GM12878 (cell line): ENCODE measurements at regions not wholly inside any gene's neighbourhood (a gene's known extent, or its start where the extent isn't known, plus 50 kb on each side); places are given as distances from the start of the nearest gene placed in this dataset.

Source experiments
- ATAC-seq: fragments of 200-7000 bp; cut with Tn5 transposase; 3 replicates; pipeline ENCODE4 v1.9.1; 2020; ENCODE audit warnings: mild to moderate bottlenecking, moderate library complexity
- BruUV-seq: library from RNA; stranded (reverse); fragments of 400-500 nt; replicated peaks from 2 replicates; lab custom pipeline; 2021; lab: Mats Ljungman, UMichigan
- CTCF ChIA-PET: fragments of 300-600 bp; sonication (Branson Sonifier 250); formaldehyde crosslinking; extraction: SDS; loops from one replicate; lab custom pipeline; 2021; ENCODE audit warnings: inconsistent platforms; lab: Yijun Ruan, JAX
- POLR2A ChIA-PET: fragments of 350-600 bp; formaldehyde crosslinking; extraction: SDS; loops from one replicate; lab custom pipeline; 2021; ENCODE audit warnings: inconsistent platforms; lab: Charles Lee
- RAD21 ChIA-PET: fragments of 300-600 bp; sonication (Branson Sonifier 250); formaldehyde crosslinking; loops from one replicate; lab custom pipeline; 2023; ENCODE audit warnings: antibody characterized with exemption; ENCODE audit not compliant: unreplicated experiment; lab: Charles Lee
- SMC1A ChIA-PET: fragments of 300-600 bp; sonication (Branson Sonifier 250); formaldehyde crosslinking; loops from one replicate; lab custom pipeline; 2023; ENCODE audit not compliant: unreplicated experiment, uncharacterized antibody; lab: Charles Lee
- DNase-seq: peaks from one replicate; pipeline ENCODE4 v3.0.0-alpha.2; 2011; ENCODE audit warnings: low read depth, low spot score
- FAIRE-seq: peaks from 3 replicates; lab custom pipeline; 2011; peaks lifted over from hg19 to GRCh38; lab: Jason Lieb, UNC
- H2AFZ ChIP-seq: 2 replicates; pipeline ENCODE4 v1.6.0; 2011; ENCODE audit warnings: low read depth, low read length, control low read depth; ENCODE audit not compliant: control insufficient read depth
- H3K27ac ChIP-seq: 2 replicates; pipeline ENCODE4 v1.5.1; 2011; ENCODE audit warnings: control low read depth; ENCODE audit not compliant: control insufficient read depth, insufficient read depth
- H3K27me3 ChIP-seq, 2 experiments: replicated peaks in 1 of 2; 2 replicates each; pipeline versions ENCODE4 v1.6.0 to v1.6.1; 2011; ENCODE audit warnings: low read length in 1 of 2; ENCODE audit not compliant: control insufficient read depth in 2 of 2, insufficient read depth in 2 of 2
- H3K36me3 ChIP-seq, 2 experiments: 2 replicates each; pipeline ENCODE4 v1.5.1; 2011; ENCODE audit warnings: low read length in 1 of 2; ENCODE audit not compliant: control insufficient read depth in 2 of 2, insufficient read depth in 2 of 2
- H3K4me1 ChIP-seq: 2 replicates; pipeline ENCODE4 v1.6.1; 2011; ENCODE audit warnings: mild to moderate bottlenecking, low read length, moderate library complexity, mixed read lengths; ENCODE audit not compliant: control insufficient read depth, insufficient read depth
- H3K4me2 ChIP-seq: 2 replicates; pipeline ENCODE4 v1.6.0; 2011; ENCODE audit warnings: control low read depth; ENCODE audit not compliant: control insufficient read depth, insufficient read depth
- H3K4me3 ChIP-seq: fragments of 200-600 bp; sonication (generic); 2 replicates; pipeline ENCODE4 v1.5.1; 2016
- H3K79me2 ChIP-seq: 2 replicates; pipeline ENCODE4 v1.6.0; 2011; ENCODE audit warnings: low read length; ENCODE audit not compliant: control insufficient read depth, insufficient read depth
- H3K9ac ChIP-seq: 2 replicates; pipeline ENCODE4 v1.8.0; 2011; ENCODE audit warnings: low read length, control low read depth, mixed read lengths; ENCODE audit not compliant: control insufficient read depth, insufficient read depth
- H3K9me3 ChIP-seq: replicated peaks from 3 replicates; pipeline ENCODE4 v1.5.1; 2011; ENCODE audit warnings: mild to moderate bottlenecking, low read length; ENCODE audit not compliant: control insufficient read depth, insufficient read depth
- H4K20me1 ChIP-seq: 2 replicates; pipeline ENCODE4 v1.6.0; 2011; ENCODE audit not compliant: control insufficient read depth, insufficient read depth
- ASH2L ChIP-seq: fragments of 300-600, 200-600 bp; sonication (generic); IDR thresholded peaks from 2 replicates; pipeline ENCODE4 v1.6.1; 2017; ENCODE audit warnings: low read depth, mild to moderate bottlenecking, borderline replicate concordance
- BCL3 ChIP-seq: IDR thresholded peaks from 2 replicates; pipeline ENCODE4 v1.6.1; 2011; ENCODE audit warnings: borderline replicate concordance, low read depth, mild to moderate bottlenecking, moderate library complexity, low read length; ENCODE audit not compliant: insufficient read depth, poor library complexity, severe bottlenecking
- GATAD2B ChIP-seq: fragments of 450-650 bp; conservative IDR thresholded peaks from 2 replicates; pipeline ENCODE4 v1.6.1; 2017; ENCODE audit warnings: low read depth, mild to moderate bottlenecking, moderate library complexity
- IKZF1 ChIP-seq: fragments of 450-650 bp; conservative IDR thresholded peaks from 2 replicates; pipeline ENCODE4 v1.6.1; 2017; ENCODE audit warnings: antibody characterized with exemption, mild to moderate bottlenecking
- IKZF2 ChIP-seq, 2 experiments: fragments of 450-650 bp; IDR thresholded peaks; 2 replicates each; pipeline ENCODE4 v1.6.1; 2017; ENCODE audit warnings: mild to moderate bottlenecking in 2 of 2, moderate library complexity in 2 of 2
- NFYB ChIP-seq: IDR thresholded peaks from 2 replicates; pipeline ENCODE4 v1.6.1; 2011; ENCODE audit warnings: low read depth, mild to moderate bottlenecking, low read length, improper control_type of control experiment, moderate library complexity; ENCODE audit not compliant: insufficient read depth
- POLR2A ChIP-seq: IDR thresholded peaks from 2 replicates; pipeline ENCODE4 v1.6.1; 2011; ENCODE audit warnings: low read depth, mild to moderate bottlenecking, low read length
- RAD51 ChIP-seq: fragments of 450-650 bp; IDR thresholded peaks from 2 replicates; pipeline ENCODE4 v1.6.1; 2016; ENCODE audit warnings: moderate library complexity, mild to moderate bottlenecking, inconsistent platforms
- SIN3A ChIP-seq: IDR thresholded peaks from 2 replicates; pipeline ENCODE4 v1.6.1; 2012; ENCODE audit warnings: low read depth, low read length, improper control_type of control experiment
- SMAD1 ChIP-seq: fragments of 450-650 bp; IDR thresholded peaks from 2 replicates; pipeline ENCODE4 v1.6.1; 2018; ENCODE audit warnings: mild to moderate bottlenecking, low read depth; ENCODE audit not compliant: partially characterized antibody
- SMAD5 ChIP-seq: IDR thresholded peaks from 2 replicates; pipeline ENCODE4 v1.6.1; 2016; ENCODE audit warnings: antibody characterized with exemption, low read depth
- SMARCA5 ChIP-seq: fragments of 450-650 bp; IDR thresholded peaks from 2 replicates; pipeline ENCODE4 v1.6.1; 2017; ENCODE audit warnings: mild to moderate bottlenecking
- SREBF2 ChIP-seq: IDR thresholded peaks from 2 replicates; pipeline ENCODE4 v1.6.1; 2012; ENCODE audit warnings: mild to moderate bottlenecking, low read length
- TBL1XR1 ChIP-seq: IDR thresholded peaks from 2 replicates; pipeline ENCODE4 v1.6.1; 2012; ENCODE audit warnings: low read depth, low read length, improper control_type of control experiment
- TCF12 ChIP-seq: IDR thresholded peaks from 2 replicates; pipeline ENCODE4 v1.6.1; 2011; ENCODE audit warnings: low read depth, mild to moderate bottlenecking, low read length
- USF2 ChIP-seq: IDR thresholded peaks from 2 replicates; pipeline ENCODE4 v1.6.1; 2011; ENCODE audit warnings: low read depth, low read length, improper control_type of control experiment, borderline replicate concordance
- WGBS: methylation state at CpG from one replicate; pipeline ENCODE4 v1.1.6; 2016; ENCODE audit warnings: low lambda C conversion rate; ENCODE audit not compliant: insufficient replicate concordance, insufficient coverage; ENCODE audit errors: missing lambda C conversion rate; 5-methylcytosine and 5-hydroxymethylcytosine counted together
- in situ Hi-C: fragments of 300-500 bp; cut with MboI; formaldehyde crosslinking; loops from 9 replicates; pipeline ENCODE4 v1.14.3; 2018; ENCODE audit warnings: mixed read lengths
- intact Hi-C: fragments of 100-400 bp; cut with micrococcal nuclease; formaldehyde crosslinking; loops from one replicate; pipeline ENCODE4 v1.14.2; 2022; ENCODE audit not compliant: unreplicated experiment

- ATAC-seq (no peak), FAIRE-seq (no peak), DNase-seq (no peak)
- intact Hi-C loops, result no loop called here
- Histone ChIP-seq H3K27ac (no peak overlapping the region), H3K4me3 (no peak overlapping the region), H4K20me1 (no peaks in the 10 kb centered on the region), H3K4me1 (no peaks in the 10 kb centered on the region), H3K27me3 (0 out of 4 replicates have a peak, but pooled peaks cover 0 to 3% of the 10 kb centered on the region in 2 experiments), H3K4me2 (no peak overlapping the region), H3K36me3 (no peaks in the 10 kb centered on the region), H3K79me2 (no peaks in the 10 kb centered on the region), H3K9ac (no peak overlapping the region), H2AFZ (no peak overlapping the region), H3K9me3 (no peaks in the 10 kb centered on the region)
- ChIA-PET CTCF (no interaction called here), RAD21 (no interaction called here), POLR2A (no interaction called here), SMC1A (no interaction called here)
- in situ Hi-C loops, result no loop called here
- WGBS, result 32% methylated on average over 8 of the region's 8 CpGs
- BruUV-seq, result no TSS peak
- TF ChIP-seq BCL3 (peak; percentile 5), USF2 (no peak)
These were observed 323.0 kb upstream of the NT5C1B start for GRCh38 chr2:18912225-18912888.

DNA sequence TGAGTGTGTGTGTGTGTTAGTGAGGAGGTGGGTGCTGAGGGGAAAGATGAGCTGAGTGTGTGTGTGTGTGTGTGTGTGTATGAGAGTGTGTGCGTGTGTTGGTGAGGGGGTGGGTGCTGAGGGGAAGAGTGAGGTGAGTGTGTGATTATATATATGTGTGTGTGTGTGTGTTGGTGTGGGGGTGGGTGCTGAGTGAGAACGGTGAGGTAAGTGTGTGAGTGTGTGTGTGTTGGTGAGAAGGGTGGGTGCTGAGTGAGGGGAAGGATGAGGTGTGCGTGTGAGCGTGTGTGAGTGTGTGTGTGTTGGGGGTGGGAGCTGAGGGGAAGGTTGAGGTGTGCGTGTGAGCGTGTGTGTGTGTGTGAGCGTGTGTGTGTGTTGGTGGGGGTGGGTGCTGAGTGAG is 322.0 kb upstream of the NT5C1B start:
- Histone ChIP-seq H3K27me3 (0 out of 4 replicates have a peak, but pooled peaks cover 0 to 3% of the 10 kb centered on the region in 2 experiments), H3K9ac (no peak overlapping the region), H3K4me3 (no peak overlapping the region), H3K27ac (no peak overlapping the region), H4K20me1 (no peaks in the 10 kb centered on the region), H3K4me2 (no peak overlapping the region), H3K79me2 (no peaks in the 10 kb centered on the region), H2AFZ (no peak overlapping the region), H3K4me1 (no peaks in the 10 kb centered on the region), H3K36me3 (no peaks in the 10 kb centered on the region), H3K9me3 (no peaks in the 10 kb centered on the region)
- intact Hi-C loops, result no loop called here
- no TSS peak for BruUV-seq
- in situ Hi-C loops, result no loop called here
- TF ChIP-seq TBL1XR1 (no peak), IKZF1 (no peak), NFYB (no peak), SIN3A (no peak), SMARCA5 (no peak), GATAD2B (no peak), SMAD5 (no peak), SREBF2 (no peak), POLR2A (no peak), SMAD1 (no peak), TCF12 (no peak), RAD51 (no peak), ASH2L (no peak), IKZF2 (IDR thresholded peaks at IDR 0.05) (no peak)
- DNase-seq (no peak), ATAC-seq (no peak), FAIRE-seq (no peak)
- WGBS, result 69% methylated on average over 7 of the region's 7 CpGs
- ChIA-PET RAD21 (no interaction called here), CTCF (no interaction called here), POLR2A (no interaction called here), SMC1A (no interaction called here)
